ENCODE measurements at regions not wholly inside any gene's neighbourhood (a gene's known extent, or its start where the extent isn't known, plus 50 kb on each side); places are given as distances from the start of the nearest gene placed in this dataset.

- no peak for DNase-seq
These were observed 154.6 kb downstream of the C1orf94 start for GRCh38 chr1:34331020-34331926.

- no peak for DNase-seq
These were observed 156.3 kb downstream of the C1orf94 start for GRCh38 chr1:34332996-34333395.

- DNase-seq, result no peak
These were observed 162.2 kb downstream of the C1orf94 start for GRCh38 chr1:34338871-34339270.

- DNase-seq, result no peak
These were observed 165.2 kb downstream of the C1orf94 start for GRCh38 chr1:34341896-34342295.

GRCh38 chr1:34342334-34342733 lies 165.6 kb downstream of the C1orf94 start:
- DNase-seq, result no peak

GRCh38 chr1:34346128-34346527 lies 169.4 kb downstream of the C1orf94 start:
- no peak for DNase-seq

GRCh38 chr1:34353409-34353808 lies 176.7 kb downstream of the C1orf94 start:
- DNase-seq, result no peak

GRCh38 chr1:34354367-34354766 lies 177.7 kb downstream of the C1orf94 start:
- DNase-seq, result peak; percentile 18

GRCh38 chr1:34356853-34357252 lies 180.1 kb downstream of the C1orf94 start:
- peak; percentile 28 for DNase-seq

GRCh38 chr1:34358636-34359035 lies 181.9 kb downstream of the C1orf94 start:
- no peak for DNase-seq

GRCh38 chr1:34359411-34359810 lies 182.7 kb downstream of the C1orf94 start:
- peak; percentile 12 for DNase-seq

- peak; percentile 23 for DNase-seq
These were observed 183.9 kb downstream of the C1orf94 start for GRCh38 chr1:34360574-34360973.

GRCh38 chr1:34361121-34361520 lies 184.4 kb downstream of the C1orf94 start:
- peak; percentile 31 for DNase-seq

- DNase-seq, result peak; percentile 12
These were observed 185.2 kb downstream of the C1orf94 start for GRCh38 chr1:34361781-34362357.

- DNase-seq, result peak; percentile 11
These were observed 186.2 kb downstream of the C1orf94 start for GRCh38 chr1:34362949-34363348.

- DNase-seq, result no peak
These were observed 186.7 kb downstream of the C1orf94 start for GRCh38 chr1:34363447-34363846.

GRCh38 chr1:34363915-34364314 lies 187.2 kb downstream of the C1orf94 start:
- no peak for DNase-seq

GRCh38 chr1:34364376-34364775 lies 187.7 kb downstream of the C1orf94 start:
- DNase-seq, result no peak

GRCh38 chr1:34365295-34365694 lies 188.6 kb downstream of the C1orf94 start:
- DNase-seq, result no peak

GRCh38 chr1:34366875-34367624 lies 190.3 kb downstream of the C1orf94 start:
- DNase-seq, result no peak

- DNase-seq, result no peak
These were observed 191.2 kb downstream of the C1orf94 start for GRCh38 chr1:34367954-34368353.

GRCh38 chr1:34369701-34370455 lies 193.2 kb downstream of the C1orf94 start:
- no peak for DNase-seq

- DNase-seq, result no peak
These were observed 194.0 kb downstream of the C1orf94 start for GRCh38 chr1:34370748-34371147.

Measured in islet precursor cell (in vitro differentiated cells).